HCT116 (cell line): ENCODE measurements at regions not wholly inside any gene's neighbourhood (a gene's known extent, or its start where the extent isn't known, plus 50 kb on each side); places are given as distances from the start of the nearest gene placed in this dataset.

Experiments used
- CEBPB ChIP-seq: IDR thresholded peaks from 2 replicates; pipeline ENCODE4 v1.6.1; 2012; ENCODE audit warnings: low read depth
- JUND ChIP-seq: IDR thresholded peaks from 2 replicates; pipeline ENCODE4 v1.6.1; 2012
- POLR2A ChIP-seq: IDR thresholded peaks from 2 replicates; pipeline ENCODE4 v1.7.0; 2011; ENCODE audit warnings: borderline replicate concordance; ENCODE audit not compliant: insufficient read depth, insufficient read length; ENCODE audit errors: extremely low read depth
- POLR2AphosphoS5 ChIP-seq: IDR thresholded peaks from 2 replicates; pipeline ENCODE4 v1.6.1; 2011; ENCODE audit warnings: mild to moderate bottlenecking, low read depth, low read length, moderate library complexity
- SIN3A ChIP-seq: IDR thresholded peaks from 2 replicates; pipeline ENCODE4 v1.6.1; 2012; ENCODE audit warnings: low read depth
- SP1 ChIP-seq: IDR thresholded peaks from 2 replicates; pipeline ENCODE4 v1.6.1; 2012; ENCODE audit warnings: low read depth
- YY1 ChIP-seq: IDR thresholded peaks from 2 replicates; pipeline ENCODE4 v1.6.1; 2011; ENCODE audit warnings: low read length, low read depth, moderate library complexity, mild to moderate bottlenecking; ENCODE audit not compliant: insufficient replicate concordance; ENCODE audit errors: extremely low read depth
- TF ChIP-seq, protein P1 (sequence below), 3 experiments: fragments of 200-600 bp in 1 of 3; sonication (generic) in 1 of 3; IDR thresholded peaks in 2 of 3; conservative IDR thresholded peaks in 1 of 3; 2 replicates each; pipeline ENCODE4 v1.5.1; 2012 to 2017; ENCODE audit warnings: low read depth in 2 of 3, low read length in 2 of 3, antibody characterized with exemption in 1 of 3, borderline replicate concordance in 1 of 3, control low read depth in 1 of 3, mild to moderate bottlenecking in 1 of 3, mixed read lengths in 1 of 3, mixed run types in 1 of 3, moderate library complexity in 1 of 3; ENCODE audit not compliant: insufficient read depth in 1 of 3
- TF ChIP-seq, protein P2 (sequence below): IDR thresholded peaks from 2 replicates; pipeline ENCODE4 v1.6.1; 2012
- TF ChIP-seq, protein P3 (sequence below): IDR thresholded peaks from 2 replicates; pipeline ENCODE4 v1.6.1; 2011; ENCODE audit warnings: mild to moderate bottlenecking, low read length, moderate library complexity; ENCODE audit not compliant: insufficient replicate concordance; ENCODE audit errors: extremely low read depth

GRCh38 chr9:7392148-7392547, 407.4 kb downstream of the DMAC1 start:
- TF ChIP-seq JUND (no peak), SP1 (no peak), SIN3A (no peak), YY1 (no peak), CEBPB (no peak), POLR2AphosphoS5 (no peak), POLR2A (no peak)
- TF ChIP-seq, protein P1, sequence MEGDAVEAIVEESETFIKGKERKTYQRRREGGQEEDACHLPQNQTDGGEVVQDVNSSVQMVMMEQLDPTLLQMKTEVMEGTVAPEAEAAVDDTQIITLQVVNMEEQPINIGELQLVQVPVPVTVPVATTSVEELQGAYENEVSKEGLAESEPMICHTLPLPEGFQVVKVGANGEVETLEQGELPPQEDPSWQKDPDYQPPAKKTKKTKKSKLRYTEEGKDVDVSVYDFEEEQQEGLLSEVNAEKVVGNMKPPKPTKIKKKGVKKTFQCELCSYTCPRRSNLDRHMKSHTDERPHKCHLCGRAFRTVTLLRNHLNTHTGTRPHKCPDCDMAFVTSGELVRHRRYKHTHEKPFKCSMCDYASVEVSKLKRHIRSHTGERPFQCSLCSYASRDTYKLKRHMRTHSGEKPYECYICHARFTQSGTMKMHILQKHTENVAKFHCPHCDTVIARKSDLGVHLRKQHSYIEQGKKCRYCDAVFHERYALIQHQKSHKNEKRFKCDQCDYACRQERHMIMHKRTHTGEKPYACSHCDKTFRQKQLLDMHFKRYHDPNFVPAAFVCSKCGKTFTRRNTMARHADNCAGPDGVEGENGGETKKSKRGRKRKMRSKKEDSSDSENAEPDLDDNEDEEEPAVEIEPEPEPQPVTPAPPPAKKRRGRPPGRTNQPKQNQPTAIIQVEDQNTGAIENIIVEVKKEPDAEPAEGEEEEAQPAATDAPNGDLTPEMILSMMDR (IDR thresholded peaks at IDR 0.05 in 2 of 3, conservative IDR thresholded peaks at IDR 0.05 in 1 of 3; ENCODE audit: borderline replicate concordance in 1 of 3, insufficient read depth in 1 of 3, low read depth in 2 of 3, low read length in 2 of 3) = no peak
- TF ChIP-seq, protein P2, sequence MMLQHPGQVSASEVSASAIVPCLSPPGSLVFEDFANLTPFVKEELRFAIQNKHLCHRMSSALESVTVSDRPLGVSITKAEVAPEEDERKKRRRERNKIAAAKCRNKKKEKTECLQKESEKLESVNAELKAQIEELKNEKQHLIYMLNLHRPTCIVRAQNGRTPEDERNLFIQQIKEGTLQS = no peak
- TF ChIP-seq, protein P3, sequence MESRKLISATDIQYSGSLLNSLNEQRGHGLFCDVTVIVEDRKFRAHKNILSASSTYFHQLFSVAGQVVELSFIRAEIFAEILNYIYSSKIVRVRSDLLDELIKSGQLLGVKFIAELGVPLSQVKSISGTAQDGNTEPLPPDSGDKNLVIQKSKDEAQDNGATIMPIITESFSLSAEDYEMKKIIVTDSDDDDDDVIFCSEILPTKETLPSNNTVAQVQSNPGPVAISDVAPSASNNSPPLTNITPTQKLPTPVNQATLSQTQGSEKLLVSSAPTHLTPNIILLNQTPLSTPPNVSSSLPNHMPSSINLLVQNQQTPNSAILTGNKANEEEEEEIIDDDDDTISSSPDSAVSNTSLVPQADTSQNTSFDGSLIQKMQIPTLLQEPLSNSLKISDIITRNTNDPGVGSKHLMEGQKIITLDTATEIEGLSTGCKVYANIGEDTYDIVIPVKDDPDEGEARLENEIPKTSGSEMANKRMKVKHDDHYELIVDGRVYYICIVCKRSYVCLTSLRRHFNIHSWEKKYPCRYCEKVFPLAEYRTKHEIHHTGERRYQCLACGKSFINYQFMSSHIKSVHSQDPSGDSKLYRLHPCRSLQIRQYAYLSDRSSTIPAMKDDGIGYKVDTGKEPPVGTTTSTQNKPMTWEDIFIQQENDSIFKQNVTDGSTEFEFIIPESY = no peak
